Panc1 (cell line): ENCODE measurements at regions not wholly inside any gene's neighbourhood (a gene's known extent, or its start where the extent isn't known, plus 50 kb on each side); places are given as distances from the start of the nearest gene placed in this dataset.

Experiments used
- ATAC-seq: fragments of 200-7000 bp; cut with Tn5 transposase; 2 replicates; pipeline ENCODE4 v1.9.1; 2020; ENCODE audit warnings: mild to moderate bottlenecking, moderate library complexity
- BruUV-seq: library from RNA; stranded (reverse); fragments of 400-500 nt; replicated peaks from 2 replicates; lab custom pipeline; 2021; lab: Mats Ljungman, UMichigan
- CTCF ChIA-PET: fragments of 300-600 bp; sonication (Branson Sonifier 250); formaldehyde crosslinking; loops from one replicate; lab custom pipeline; 2022; ENCODE audit warnings: antibody characterized with exemption; lab: Charles Lee
- POLR2A ChIA-PET: fragments of 300-600 bp; sonication (Branson Sonifier 250); formaldehyde crosslinking; loops from one replicate; lab custom pipeline; 2022; ENCODE audit warnings: antibody characterized with exemption; lab: Charles Lee
- DNase-seq: peaks from one replicate; pipeline ENCODE4 v3.0.0-alpha.2; 2010; ENCODE audit warnings: low read depth, low spot score
- H3K27ac ChIP-seq: 2 replicates; pipeline ENCODE4 v1.5.1; 2011; ENCODE audit warnings: mild to moderate bottlenecking, low read length, inconsistent platforms
- H3K27me3 ChIP-seq: fragments of 200-500 bp; sonication (Bioruptor generic); 2 replicates; pipeline ENCODE4 v1.6.0; 2014; ENCODE audit warnings: low read length, inconsistent platforms; ENCODE audit not compliant: control insufficient read depth, insufficient read depth
- H3K36me3 ChIP-seq: fragments of 200-500 bp; sonication (Bioruptor generic); 2 replicates; pipeline ENCODE4 v1.5.1; 2014; ENCODE audit warnings: inconsistent platforms, mild to moderate bottlenecking, low read length, moderate library complexity; ENCODE audit not compliant: control insufficient read depth, insufficient read depth
- H3K4me1 ChIP-seq: 2 replicates; pipeline ENCODE4 v1.5.1; 2011; ENCODE audit warnings: inconsistent platforms, mild to moderate bottlenecking, low read length, moderate library complexity; ENCODE audit not compliant: control insufficient read depth, insufficient read depth
- H3K4me3 ChIP-seq, 2 experiments: 2 replicates each; pipeline ENCODE4 v1.5.1; 2011 to 2012; ENCODE audit warnings: low read depth in 2 of 2, low read length in 2 of 2, mild to moderate bottlenecking in 2 of 2, inconsistent platforms in 1 of 2, moderate library complexity in 1 of 2
- H3K9me3 ChIP-seq: fragments of 200-500 bp; sonication (Bioruptor generic); 2 replicates; pipeline ENCODE4 v1.5.1; 2014; ENCODE audit warnings: low read depth, mild to moderate bottlenecking, inconsistent platforms, low read length, moderate library complexity; ENCODE audit not compliant: control insufficient read depth, insufficient read depth
- POLR2AphosphoS5 ChIP-seq: IDR thresholded peaks from 2 replicates; pipeline ENCODE4 v1.6.1; 2012; ENCODE audit warnings: mild to moderate bottlenecking, low read depth, low read length, moderate library complexity
- SIN3A ChIP-seq: IDR thresholded peaks from 2 replicates; pipeline ENCODE4 v1.6.1; 2012; ENCODE audit warnings: low read depth, mild to moderate bottlenecking, low read length, moderate library complexity, borderline replicate concordance; ENCODE audit not compliant: insufficient read depth
- TCF7L2 ChIP-seq: IDR thresholded peaks from 2 replicates; pipeline ENCODE4 v1.6.1; 2011; ENCODE audit warnings: mild to moderate bottlenecking, low read depth, low read length, inconsistent platforms
- in situ Hi-C: cut with HindIII; loops from 2 replicates; pipeline ENCODE4 v1.10.0; 2016; ENCODE audit warnings: low sequenced_read_pairs, low pct_unique_long_range_greater_than_20kb
- intact Hi-C: fragments of 100-400 bp; cut with micrococcal nuclease; formaldehyde crosslinking; loops from one replicate; pipeline ENCODE4 v1.10.0; 2022; ENCODE audit not compliant: unreplicated experiment
- TF ChIP-seq, protein P1 (sequence below): fragments of 450-650 bp; IDR thresholded peaks from 2 replicates; pipeline ENCODE4 v1.5.1; 2017; ENCODE audit warnings: mild to moderate bottlenecking
- TF ChIP-seq, protein P2 (sequence below), 2 experiments: IDR thresholded peaks; 2 replicates each; pipeline ENCODE4 v1.6.1; 2011 to 2012; ENCODE audit warnings: low read depth in 2 of 2, control low read depth in 1 of 2, low read length in 1 of 2, mild to moderate bottlenecking in 1 of 2, moderate library complexity in 1 of 2; ENCODE audit not compliant: insufficient read depth in 1 of 2

DNA sequence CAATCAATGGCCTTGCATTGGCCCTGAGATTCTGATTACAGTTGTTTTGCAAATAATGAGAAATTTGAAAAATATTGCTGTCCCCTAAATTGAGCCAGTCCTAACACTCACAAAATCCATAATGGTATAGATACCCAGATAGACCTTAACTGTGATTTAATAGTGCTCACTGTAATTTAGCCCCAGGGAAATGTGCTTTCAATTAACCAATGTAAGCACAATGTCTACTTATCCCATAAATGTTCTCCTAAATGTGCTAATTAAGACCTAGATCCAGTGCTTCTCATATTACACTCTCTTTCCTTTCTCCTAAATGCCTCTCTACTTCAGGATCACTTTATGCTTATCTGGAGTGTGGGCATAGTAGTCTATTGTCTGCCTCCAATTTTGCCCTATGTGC is 417.8 kb upstream of the CCL2 start:
- ChIA-PET CTCF (no interaction called here), POLR2A (no interaction called here)
- TF ChIP-seq POLR2AphosphoS5 (no peak), TCF7L2 (no peak), SIN3A (no peak)
- TF ChIP-seq, protein P1, sequence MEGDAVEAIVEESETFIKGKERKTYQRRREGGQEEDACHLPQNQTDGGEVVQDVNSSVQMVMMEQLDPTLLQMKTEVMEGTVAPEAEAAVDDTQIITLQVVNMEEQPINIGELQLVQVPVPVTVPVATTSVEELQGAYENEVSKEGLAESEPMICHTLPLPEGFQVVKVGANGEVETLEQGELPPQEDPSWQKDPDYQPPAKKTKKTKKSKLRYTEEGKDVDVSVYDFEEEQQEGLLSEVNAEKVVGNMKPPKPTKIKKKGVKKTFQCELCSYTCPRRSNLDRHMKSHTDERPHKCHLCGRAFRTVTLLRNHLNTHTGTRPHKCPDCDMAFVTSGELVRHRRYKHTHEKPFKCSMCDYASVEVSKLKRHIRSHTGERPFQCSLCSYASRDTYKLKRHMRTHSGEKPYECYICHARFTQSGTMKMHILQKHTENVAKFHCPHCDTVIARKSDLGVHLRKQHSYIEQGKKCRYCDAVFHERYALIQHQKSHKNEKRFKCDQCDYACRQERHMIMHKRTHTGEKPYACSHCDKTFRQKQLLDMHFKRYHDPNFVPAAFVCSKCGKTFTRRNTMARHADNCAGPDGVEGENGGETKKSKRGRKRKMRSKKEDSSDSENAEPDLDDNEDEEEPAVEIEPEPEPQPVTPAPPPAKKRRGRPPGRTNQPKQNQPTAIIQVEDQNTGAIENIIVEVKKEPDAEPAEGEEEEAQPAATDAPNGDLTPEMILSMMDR, result no peak
- TF ChIP-seq, protein P2, sequence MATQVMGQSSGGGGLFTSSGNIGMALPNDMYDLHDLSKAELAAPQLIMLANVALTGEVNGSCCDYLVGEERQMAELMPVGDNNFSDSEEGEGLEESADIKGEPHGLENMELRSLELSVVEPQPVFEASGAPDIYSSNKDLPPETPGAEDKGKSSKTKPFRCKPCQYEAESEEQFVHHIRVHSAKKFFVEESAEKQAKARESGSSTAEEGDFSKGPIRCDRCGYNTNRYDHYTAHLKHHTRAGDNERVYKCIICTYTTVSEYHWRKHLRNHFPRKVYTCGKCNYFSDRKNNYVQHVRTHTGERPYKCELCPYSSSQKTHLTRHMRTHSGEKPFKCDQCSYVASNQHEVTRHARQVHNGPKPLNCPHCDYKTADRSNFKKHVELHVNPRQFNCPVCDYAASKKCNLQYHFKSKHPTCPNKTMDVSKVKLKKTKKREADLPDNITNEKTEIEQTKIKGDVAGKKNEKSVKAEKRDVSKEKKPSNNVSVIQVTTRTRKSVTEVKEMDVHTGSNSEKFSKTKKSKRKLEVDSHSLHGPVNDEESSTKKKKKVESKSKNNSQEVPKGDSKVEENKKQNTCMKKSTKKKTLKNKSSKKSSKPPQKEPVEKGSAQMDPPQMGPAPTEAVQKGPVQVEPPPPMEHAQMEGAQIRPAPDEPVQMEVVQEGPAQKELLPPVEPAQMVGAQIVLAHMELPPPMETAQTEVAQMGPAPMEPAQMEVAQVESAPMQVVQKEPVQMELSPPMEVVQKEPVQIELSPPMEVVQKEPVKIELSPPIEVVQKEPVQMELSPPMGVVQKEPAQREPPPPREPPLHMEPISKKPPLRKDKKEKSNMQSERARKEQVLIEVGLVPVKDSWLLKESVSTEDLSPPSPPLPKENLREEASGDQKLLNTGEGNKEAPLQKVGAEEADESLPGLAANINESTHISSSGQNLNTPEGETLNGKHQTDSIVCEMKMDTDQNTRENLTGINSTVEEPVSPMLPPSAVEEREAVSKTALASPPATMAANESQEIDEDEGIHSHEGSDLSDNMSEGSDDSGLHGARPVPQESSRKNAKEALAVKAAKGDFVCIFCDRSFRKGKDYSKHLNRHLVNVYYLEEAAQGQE (IDR thresholded peaks at IDR 0.05; ENCODE audit: insufficient read depth in 1 of 2, low read depth in 2 of 2, low read length in 1 of 2), result no peak
- intact Hi-C loops, result no loop called here
- no peaks in the 10 kb centered on the region for H3K9me3 ChIP-seq
- no peak overlapping the region for H3K4me3 ChIP-seq
- no peaks in the 10 kb centered on the region; the same call in 1 of the 2 replicates for H3K27me3 ChIP-seq
- no peak for ATAC-seq
- no peaks in the 10 kb centered on the region for H3K4me1 ChIP-seq
- BruUV-seq, result no TSS peak
- in situ Hi-C loops, result no loop called here
- no peak for DNase-seq
- H3K36me3 ChIP-seq, result no peaks in the 10 kb centered on the region
- no peak overlapping the region for H3K27ac ChIP-seq

DNA sequence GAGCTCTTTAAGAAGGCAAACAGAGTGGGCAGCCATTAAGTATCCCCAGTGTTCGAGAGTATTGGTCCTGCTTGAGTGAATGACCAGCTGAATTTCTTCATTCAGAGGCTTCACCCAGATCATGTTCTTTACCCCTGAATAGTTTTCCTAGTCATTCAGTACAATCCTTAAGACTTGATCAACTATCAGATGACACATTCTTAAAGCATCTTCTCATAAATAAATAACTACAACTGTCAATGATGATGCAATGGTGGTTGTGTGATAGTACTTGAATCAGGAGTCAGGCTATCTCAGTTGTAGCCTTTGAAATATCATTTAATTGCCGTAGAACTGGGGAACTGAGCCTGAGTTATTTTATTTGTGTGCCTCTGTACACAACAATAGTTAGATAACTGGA is 416.8 kb upstream of the CCL2 start:
- intact Hi-C loops, result no loop called here
- Histone ChIP-seq H3K9me3 (no peaks in the 10 kb centered on the region), H3K27me3 (no peaks in the 10 kb centered on the region; the same call in 1 of the 2 replicates), H3K36me3 (no peaks in the 10 kb centered on the region), H3K4me3 (no peak overlapping the region), H3K27ac (no peak overlapping the region), H3K4me1 (no peaks in the 10 kb centered on the region)
- no peak for ATAC-seq
- CTCF ChIA-PET, result no interaction called here
- DNase-seq, result no peak
- in situ Hi-C loops, result no loop called here
- POLR2A ChIA-PET, result no interaction called here
- BruUV-seq, result no TSS peak
- TF ChIP-seq, protein P1, result no peak
- TF ChIP-seq TCF7L2 (no peak), POLR2AphosphoS5 (no peak), SIN3A (no peak)
- TF ChIP-seq, protein P2 (IDR thresholded peaks at IDR 0.05; ENCODE audit: insufficient read depth in 1 of 2, low read depth in 2 of 2, low read length in 1 of 2), result no peak
